ENCODE measurements at regions not wholly inside any gene's neighbourhood (a gene's known extent, or its start where the extent isn't known, plus 50 kb on each side); places are given as distances from the start of the nearest gene placed in this dataset.
"Not testable (repeated sequence)": the region's sequence is repeated elsewhere in the genome, so short reads cannot be mapped to it uniquely, and the experiment has no call there.

DNA sequence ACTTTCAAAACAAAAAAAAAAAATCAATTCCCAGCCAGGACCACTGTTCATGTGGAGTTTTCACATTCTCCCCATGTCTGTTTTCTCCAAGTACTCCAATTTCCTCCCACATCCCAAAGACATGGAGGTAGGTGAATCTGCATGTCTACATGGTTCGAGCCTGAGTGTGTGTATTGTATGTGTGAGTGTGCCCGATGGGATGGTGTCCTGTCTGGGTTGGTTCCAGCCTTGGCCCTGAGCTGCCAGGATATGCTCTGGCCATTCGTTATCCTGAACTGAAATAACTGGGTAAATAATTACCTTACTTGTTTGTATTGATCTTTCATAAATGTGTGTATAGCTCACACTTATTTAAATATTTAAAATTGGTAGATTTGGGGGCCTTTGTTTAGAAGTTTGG, 452.3 kb upstream of the RORB start:
- H3K9me3 ChIP-seq = no peaks in the 10 kb centered on the region
- no peak overlapping the region for H3K4me3 ChIP-seq
- no peak overlapping the region for H3K9ac ChIP-seq (ENCODE audit: low read depth in 2 of 2, low read length in 2 of 2)
- intact Hi-C loops (cut with DNase I) = no loop called here
- H3K4me1 ChIP-seq = no peaks in the 10 kb centered on the region
- DNase-seq = no peak
- TF ChIP-seq, protein P1, sequence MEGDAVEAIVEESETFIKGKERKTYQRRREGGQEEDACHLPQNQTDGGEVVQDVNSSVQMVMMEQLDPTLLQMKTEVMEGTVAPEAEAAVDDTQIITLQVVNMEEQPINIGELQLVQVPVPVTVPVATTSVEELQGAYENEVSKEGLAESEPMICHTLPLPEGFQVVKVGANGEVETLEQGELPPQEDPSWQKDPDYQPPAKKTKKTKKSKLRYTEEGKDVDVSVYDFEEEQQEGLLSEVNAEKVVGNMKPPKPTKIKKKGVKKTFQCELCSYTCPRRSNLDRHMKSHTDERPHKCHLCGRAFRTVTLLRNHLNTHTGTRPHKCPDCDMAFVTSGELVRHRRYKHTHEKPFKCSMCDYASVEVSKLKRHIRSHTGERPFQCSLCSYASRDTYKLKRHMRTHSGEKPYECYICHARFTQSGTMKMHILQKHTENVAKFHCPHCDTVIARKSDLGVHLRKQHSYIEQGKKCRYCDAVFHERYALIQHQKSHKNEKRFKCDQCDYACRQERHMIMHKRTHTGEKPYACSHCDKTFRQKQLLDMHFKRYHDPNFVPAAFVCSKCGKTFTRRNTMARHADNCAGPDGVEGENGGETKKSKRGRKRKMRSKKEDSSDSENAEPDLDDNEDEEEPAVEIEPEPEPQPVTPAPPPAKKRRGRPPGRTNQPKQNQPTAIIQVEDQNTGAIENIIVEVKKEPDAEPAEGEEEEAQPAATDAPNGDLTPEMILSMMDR (IDR thresholded peaks at IDR 0.05) = no peak
- H3K27me3 ChIP-seq = no peaks in the 10 kb centered on the region
- no peak overlapping the region for H3K27ac ChIP-seq
- no peaks in the 10 kb centered on the region for H3K36me3 ChIP-seq

DNA sequence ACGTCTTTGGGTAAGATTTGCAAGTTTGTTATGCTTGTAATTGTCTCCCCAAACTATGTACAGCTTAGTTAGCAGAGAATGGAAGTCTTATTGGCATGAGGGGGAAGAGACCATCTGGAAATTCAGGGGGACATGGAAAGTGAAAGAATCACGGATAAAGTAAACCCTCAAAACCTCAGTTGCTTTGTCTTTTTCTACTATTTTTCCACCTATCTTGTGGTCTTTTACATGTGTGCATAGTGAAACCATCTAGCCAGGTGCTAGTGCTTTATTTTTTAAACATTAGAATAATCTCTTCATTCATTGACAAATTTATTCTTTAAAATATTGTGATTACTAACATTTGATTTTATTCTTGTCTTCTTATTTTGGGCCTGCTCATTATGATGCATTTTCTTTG, 441.1 kb upstream of the RORB start:
- DNase-seq = no peak
- TF ChIP-seq, protein P1 (IDR thresholded peaks at IDR 0.05) = no peak
- intact Hi-C loops (cut with DNase I) = no loop called here
- no peak overlapping the region for H3K27ac ChIP-seq
- no peaks in the 10 kb centered on the region for H3K4me1 ChIP-seq
- no peak overlapping the region for H3K9ac ChIP-seq (ENCODE audit: low read depth in 2 of 2, low read length in 2 of 2)
- no peaks in the 10 kb centered on the region for H3K36me3 ChIP-seq
- H3K27me3 ChIP-seq = no peaks in the 10 kb centered on the region
- no peaks in the 10 kb centered on the region for H3K9me3 ChIP-seq
- no peak overlapping the region for H3K4me3 ChIP-seq

DNA sequence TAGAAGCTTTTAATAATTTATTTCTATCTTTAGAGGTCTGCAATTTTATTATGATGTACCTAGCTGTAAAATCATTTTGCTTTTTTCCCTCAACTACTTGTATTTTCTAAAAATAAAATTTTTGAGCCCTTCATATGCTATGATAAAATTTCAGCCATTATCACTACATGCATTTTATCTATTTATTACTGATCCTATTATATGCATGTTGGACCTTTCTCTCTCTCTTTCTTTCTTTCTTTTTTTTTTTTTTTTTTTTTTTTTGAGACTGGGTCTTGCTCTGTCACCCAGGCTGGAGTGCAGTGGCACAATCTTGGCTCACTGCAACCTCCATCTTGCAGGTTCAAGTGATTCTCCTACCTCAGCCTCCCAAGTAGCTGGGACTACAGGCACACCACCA, 440.1 kb upstream of the RORB start:
- H3K27ac ChIP-seq; H3K4me1 ChIP-seq; H3K9me3 ChIP-seq; H3K4me3 ChIP-seq; intact Hi-C loops (cut with DNase I); H3K36me3 ChIP-seq; DNase-seq; H3K9ac ChIP-seq (ENCODE audit: low read depth in 2 of 2, low read length in 2 of 2); H3K27me3 ChIP-seq: not testable (repeated sequence)

DNA sequence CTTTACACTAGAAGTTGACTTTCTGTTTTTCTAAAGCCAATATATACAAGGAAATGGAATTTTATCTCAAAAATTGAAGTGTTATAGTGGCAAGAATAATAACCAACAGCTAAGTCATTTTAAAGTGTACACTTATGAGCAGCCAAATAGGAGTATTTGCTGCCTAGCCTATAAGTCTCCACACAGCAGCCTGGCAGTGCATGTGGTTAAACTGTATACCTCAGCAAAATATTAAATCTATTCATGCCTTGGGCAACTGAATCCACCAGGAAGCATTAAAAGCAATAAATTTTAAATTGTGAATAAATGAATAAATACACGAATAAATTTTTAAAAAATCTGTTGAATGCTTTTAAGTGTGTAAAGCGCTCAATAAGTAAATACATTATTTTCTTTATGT, 432.4 kb upstream of the RORB start:
- Histone ChIP-seq H3K36me3 (no peaks in the 10 kb centered on the region), H3K9ac (ENCODE audit: low read depth in 2 of 2, low read length in 2 of 2) (no peak overlapping the region), H3K27ac (no peak overlapping the region), H3K27me3 (no peaks in the 10 kb centered on the region), H3K4me1 (no peaks in the 10 kb centered on the region), H3K9me3 (no peaks in the 10 kb centered on the region), H3K4me3 (no peak overlapping the region)
- no peak for DNase-seq
- TF ChIP-seq, protein P1 (IDR thresholded peaks at IDR 0.05) = no peak
- intact Hi-C loops (cut with DNase I) = no loop called here

DNA sequence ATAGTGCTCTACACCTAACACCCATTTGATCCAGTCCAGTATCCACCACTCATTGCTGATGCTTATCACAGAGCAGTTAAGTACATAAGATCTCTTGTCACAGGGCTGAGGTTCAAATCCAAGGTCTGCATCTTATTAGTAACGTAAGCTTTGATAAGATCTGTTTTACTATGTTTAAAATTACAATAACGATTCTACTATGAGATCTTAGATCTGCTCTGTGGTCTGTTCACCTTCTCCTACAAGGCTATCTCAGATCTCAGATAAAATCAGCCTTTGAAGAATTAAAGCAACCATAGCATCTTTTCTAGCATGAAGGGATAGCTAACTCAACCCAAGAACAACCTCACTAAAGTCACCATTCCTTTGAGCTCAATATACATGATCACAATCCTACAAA, 431.0 kb upstream of the RORB start:
- Histone ChIP-seq H3K4me3 (no peak overlapping the region), H3K27ac (no peak overlapping the region), H3K9ac (ENCODE audit: low read depth in 2 of 2, low read length in 2 of 2) (no peak overlapping the region), H3K9me3 (no peaks in the 10 kb centered on the region), H3K36me3 (no peaks in the 10 kb centered on the region), H3K27me3 (no peaks in the 10 kb centered on the region), H3K4me1 (no peaks in the 10 kb centered on the region)
- TF ChIP-seq, protein P1 (IDR thresholded peaks at IDR 0.05) = no peak
- DNase-seq = no peak
- intact Hi-C loops (cut with DNase I) = no loop called here

DNA sequence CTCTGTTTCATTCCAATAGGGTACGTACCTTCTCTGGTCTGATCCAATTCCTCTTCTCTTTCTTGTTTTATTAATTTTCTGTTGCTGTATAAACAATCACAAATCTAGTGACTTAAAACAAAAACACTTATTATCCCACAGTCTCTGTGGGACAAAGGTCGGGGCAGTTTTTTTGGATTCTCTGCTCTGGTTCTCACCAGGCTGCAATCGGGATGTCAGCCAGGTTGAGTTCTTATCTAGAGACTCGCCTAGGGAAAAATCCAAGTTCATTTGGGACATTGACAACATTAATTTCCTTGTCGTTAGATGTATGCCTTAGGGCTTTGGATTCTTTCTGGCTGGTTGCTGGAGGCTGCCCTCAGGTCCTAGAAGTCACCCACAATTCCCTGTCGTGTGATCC, 430.5 kb upstream of the RORB start:
- no peak overlapping the region for H3K9ac ChIP-seq (ENCODE audit: low read depth in 2 of 2, low read length in 2 of 2)
- H3K27ac ChIP-seq = no peak overlapping the region
- TF ChIP-seq, protein P1 (IDR thresholded peaks at IDR 0.05) = no peak
- intact Hi-C loops (cut with DNase I) = no loop called here
- no peak overlapping the region for H3K4me3 ChIP-seq
- no peak for DNase-seq
- H3K27me3 ChIP-seq = no peaks in the 10 kb centered on the region
- H3K9me3 ChIP-seq = no peaks in the 10 kb centered on the region
- H3K36me3 ChIP-seq = no peaks in the 10 kb centered on the region
- H3K4me1 ChIP-seq = no peaks in the 10 kb centered on the region

Data from colonic mucosa (tissue), 4 donors.